HEK293T (cell line): ENCODE measurements at regions not wholly inside any gene's neighbourhood (a gene's known extent, or its start where the extent isn't known, plus 50 kb on each side); places are given as distances from the start of the nearest gene placed in this dataset.

Experiments used
- L3MBTL2 ChIP-seq: fragments of 450-650 bp; conservative IDR thresholded peaks from 2 replicates; pipeline ENCODE4 v1.6.1; 2016; ENCODE audit warnings: mild to moderate bottlenecking
- NFRKB ChIP-seq: fragments of 450-650 bp; IDR thresholded peaks from 2 replicates; pipeline ENCODE4 v1.6.1; 2016; ENCODE audit warnings: mild to moderate bottlenecking, moderate library complexity

DNA sequence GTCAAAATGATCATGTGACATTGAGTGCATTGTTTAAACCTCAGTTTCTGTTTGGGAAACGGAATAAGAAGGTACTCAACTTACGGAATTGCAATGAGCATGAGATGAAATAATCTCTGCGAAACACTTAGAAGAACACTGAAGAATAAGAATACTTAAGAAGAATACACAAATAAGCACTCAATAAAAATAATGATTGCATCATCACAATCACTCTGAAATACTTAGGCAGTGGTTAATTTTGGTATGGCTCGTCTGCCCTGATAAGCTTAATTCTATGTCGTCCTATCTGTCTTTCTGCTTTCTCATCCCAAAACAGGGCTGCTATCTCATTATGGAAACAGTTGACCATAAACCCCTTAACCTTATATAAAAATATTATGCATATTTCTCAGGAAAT lies 823.6 kb downstream of the DIAPH3 start:
- no peak for TF ChIP-seq NFRKB
- TF ChIP-seq L3MBTL2: no peak
